Posterior cingulate gyrus (tissue), 11 donors: ENCODE measurements at regions not wholly inside any gene's neighbourhood (a gene's known extent, or its start where the extent isn't known, plus 50 kb on each side); places are given as distances from the start of the nearest gene placed in this dataset.

Experiments used
- DNase-seq, 10 donors: peaks; one replicate each; pipeline versions ENCODE4 v3.0.0 to v3.0.0-alpha.2; 2020 to 2021; ENCODE audit warnings: mixed read lengths in 3 of 10
- intact Hi-C: fragments of 100-400 bp; cut with DNase I; formaldehyde crosslinking; loops from one replicate; pipeline ENCODE4 v1.15.1; 2023

DNA sequence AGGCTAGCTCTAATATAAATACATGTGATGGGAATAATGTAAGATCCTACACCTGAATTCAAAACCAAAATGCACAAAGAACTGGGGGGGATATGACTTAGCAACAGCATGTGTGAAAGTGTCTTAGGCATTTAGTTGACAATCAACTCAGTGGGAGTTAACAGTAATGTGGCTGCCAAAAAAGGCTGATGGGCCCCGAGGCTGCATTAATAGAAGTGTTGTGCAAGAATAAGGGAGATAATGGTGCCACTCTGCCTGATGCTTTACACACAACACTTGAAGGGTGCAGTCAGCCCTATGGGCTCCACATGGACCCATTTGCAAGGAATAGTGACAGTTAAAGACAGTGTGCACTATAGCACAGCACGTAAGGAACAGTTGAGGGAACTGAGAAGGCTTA is 649.4 kb upstream of the ZEB2 start:
- intact Hi-C loops: no loop called here
- no peak for DNase-seq

DNA sequence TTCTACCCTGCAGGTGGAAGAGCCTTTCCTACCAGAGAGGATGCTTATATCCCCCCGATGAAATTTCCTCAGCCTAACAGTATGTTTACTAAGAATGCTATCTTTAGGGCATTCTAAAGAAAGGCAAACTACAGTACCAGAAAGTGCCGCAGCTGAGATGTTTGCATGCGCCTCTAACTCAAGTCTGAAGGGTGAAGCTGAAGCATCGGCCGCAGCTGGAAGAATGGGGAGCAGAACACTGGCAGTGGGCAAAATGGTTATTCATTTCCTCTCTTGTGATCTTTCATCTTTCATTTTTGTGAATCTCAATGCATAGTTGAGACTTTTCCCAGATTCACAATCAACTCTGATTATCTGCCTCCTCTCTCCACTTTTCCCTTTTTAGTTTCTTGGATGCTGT is 648.2 kb upstream of the ZEB2 start:
- intact Hi-C loops: no loop called here
- peak in 6 of 10 donors; percentile 22 to 84 (median 54) for DNase-seq

DNA sequence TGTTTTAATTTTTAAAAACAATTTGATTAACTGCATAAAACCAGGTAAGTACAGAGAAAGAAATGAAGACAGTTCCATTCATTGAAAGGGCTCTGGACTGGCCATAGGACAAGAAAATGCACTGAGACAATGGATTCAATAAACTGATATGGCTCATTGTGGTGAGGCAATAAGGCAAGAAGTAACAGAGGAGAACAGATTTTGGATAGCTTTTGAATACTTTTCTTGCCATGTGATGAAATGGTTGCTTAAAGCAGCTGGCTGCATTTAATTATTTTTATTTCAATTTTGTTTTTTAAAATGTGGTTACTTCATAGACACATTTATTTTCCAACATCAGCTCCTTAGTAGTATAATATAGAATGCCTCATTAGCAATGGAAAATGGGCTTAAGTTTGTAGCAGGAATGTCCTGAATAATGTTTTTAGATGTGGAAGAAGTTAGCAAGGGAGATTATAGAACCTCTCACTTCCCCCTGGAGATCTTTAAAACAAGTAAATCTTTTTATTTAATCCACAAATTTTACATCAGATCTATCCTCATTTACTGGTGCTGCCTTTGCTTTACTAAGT is 646.9 kb upstream of the ZEB2 start:
- DNase-seq: no peak
- intact Hi-C loops: no loop called here

DNA sequence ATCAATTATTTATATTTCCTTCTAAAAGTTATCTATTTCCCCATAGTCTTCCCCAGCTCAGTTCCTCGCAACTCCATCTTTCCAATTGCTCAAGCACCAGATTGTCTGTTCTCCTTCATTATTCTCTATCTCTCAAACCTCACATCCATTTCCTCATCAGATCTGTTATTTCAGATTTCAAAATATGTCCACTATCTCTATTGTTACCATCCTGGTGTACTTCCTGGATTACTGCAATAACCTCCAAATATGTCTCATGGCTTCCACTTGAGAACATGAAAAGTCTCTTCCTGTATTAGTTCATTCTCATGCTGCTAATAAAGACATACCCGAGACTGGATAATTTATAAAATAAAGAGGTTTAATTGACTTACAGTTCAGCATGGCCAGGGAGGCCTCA is 641.7 kb upstream of the ZEB2 start:
- DNase-seq: no peak
- intact Hi-C loops: no loop called here

DNA sequence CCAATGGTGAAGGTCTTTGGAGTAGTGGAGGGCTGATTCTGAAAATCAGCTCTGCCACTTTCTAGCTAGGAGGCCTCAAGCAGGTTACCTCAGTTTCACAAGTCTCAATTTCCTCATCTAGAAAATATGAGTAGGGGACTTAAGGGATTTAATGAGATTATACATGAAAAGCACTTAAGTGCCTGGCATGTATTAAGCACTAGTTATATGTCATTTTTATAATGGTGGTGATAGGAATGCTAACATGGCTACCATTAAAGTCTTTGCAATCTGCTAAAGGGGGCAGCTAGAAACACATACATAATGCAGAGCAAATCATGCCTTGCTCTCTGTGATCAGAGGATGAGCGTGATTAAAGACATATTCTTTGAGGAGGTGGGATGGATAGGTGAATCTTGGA is 640.9 kb upstream of the ZEB2 start:
- no peak for DNase-seq
- intact Hi-C loops: no loop called here

DNA sequence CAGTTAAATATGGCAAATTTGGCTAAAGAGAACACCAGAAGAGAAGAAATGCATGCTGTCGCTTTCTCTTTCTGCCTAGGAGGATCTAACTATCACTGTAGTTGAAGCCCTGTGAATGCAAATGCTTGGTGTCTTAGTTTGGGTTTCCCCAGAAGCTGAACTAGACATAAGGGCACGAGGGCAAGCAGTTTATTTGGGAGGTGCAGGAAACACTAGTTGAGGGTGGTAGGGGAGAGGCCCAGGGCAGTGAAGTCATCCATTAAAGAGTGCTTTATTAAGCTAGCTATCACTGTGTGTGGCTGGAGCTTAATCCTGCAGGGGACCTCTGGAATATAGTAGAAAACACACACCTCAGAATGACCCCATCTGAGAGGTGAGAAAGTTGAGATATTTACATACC is 639.8 kb upstream of the ZEB2 start:
- no peak for DNase-seq
- intact Hi-C loops: no loop called here

DNA sequence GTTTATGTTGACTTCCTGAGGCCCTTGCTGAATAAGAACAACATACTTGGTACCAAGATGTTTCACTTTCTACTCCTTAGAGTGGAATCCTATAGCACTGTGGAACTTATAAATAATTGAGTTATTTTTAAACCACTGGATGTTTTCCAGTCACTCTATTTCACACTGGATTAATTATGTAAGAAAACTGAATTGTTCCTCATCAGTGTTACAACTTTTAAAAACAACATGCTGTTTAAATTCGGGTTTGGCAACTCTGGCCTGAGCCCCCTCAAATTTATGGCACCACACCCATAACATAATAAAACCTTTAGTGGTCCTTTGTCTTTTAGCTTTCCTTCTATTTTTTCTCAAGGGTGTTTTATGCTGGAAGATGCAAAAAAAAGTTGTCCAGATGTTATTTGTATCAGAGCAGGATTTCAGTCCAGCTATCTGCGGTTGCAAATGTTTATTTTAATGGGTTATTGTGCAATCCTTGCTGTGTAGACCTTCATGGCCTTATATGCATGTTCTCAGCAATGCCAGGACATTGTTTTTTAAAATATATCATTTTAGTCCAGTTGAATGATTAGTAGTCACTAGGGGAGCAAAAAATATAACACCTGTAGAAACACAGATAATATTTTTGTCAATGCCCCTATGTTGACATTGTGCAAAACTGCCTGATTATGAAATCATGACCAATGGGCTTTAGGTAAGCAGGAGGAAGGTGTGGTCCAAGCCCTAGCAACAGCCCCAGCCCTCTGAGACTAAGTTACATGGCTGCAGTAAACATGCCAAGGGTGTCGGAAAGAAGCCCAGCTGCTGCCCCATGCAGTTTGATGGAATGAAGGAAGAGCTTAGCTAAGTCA is 638.0 kb upstream of the ZEB2 start:
- intact Hi-C loops: no loop called here
- peak in 2 of 10 donors; percentile 42 to 53 for DNase-seq

DNA sequence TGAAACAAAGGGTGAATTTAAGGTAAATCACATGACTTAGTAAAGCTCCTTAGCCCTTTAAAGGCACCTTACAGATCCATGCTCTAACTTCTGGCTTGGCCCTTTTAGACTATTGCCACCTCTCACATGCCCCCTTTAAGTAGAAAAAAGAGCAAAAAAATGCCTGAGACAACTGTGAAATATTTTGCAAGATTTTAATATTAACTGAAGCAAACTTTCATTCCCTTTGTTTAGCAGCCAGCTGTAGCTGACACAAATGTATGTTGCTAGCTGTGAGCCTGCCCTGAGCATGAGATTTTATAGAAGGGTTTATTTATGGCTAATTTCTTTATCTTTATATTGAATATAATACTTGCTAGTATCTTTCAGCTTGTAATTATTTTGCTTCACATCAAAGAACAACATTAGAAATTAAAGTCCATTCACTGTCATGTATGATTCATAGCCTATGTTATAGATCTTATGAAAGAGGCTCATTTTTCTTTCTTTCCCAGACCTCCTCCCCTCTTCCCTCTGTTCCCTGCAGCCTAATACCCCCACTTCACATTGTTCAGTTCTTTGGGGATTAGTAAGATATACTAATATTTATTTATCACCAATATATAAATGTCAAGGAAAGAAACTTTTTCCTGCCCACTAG is 637.2 kb upstream of the ZEB2 start:
- no peak for DNase-seq
- intact Hi-C loops: no loop called here

DNA sequence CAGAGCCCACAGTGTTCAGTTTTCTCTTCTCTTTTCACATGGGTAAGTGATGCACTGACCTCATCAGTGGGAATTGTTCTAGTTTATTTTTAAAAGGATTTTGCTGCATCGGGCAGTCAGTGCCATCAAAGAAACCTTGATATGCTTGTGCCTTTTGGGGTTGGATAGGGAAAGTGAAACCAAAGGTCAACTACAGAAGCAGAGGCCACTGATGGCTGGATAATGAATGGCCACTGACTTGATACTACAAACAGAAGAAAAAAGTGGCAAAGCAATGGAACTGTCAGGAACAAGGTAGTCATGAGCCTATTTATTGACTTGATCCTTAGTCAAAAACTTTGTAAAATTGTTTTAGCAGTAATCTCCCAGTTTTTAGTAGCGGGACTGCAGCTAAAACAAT is 636.3 kb upstream of the ZEB2 start:
- intact Hi-C loops: no loop called here
- DNase-seq: no peak

DNA sequence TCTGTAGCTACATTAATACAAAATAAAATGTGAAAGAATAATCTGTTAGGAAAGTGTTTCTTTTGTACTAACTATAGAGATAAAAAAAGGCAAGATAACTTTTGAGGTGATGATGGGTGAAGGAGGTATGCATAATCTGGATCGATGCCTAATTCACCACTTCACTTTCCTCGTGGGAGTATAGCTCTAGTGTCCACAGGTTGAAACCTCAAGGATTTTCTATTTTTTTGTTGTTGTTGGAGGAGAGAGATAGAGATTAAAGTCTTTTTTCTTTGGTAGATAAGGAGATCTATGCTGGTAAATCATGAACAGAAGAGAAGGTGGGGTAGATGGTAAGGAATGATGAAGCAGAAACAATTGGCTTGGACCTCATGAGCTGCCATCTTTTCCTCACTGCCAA is 635.3 kb upstream of the ZEB2 start:
- DNase-seq: no peak
- intact Hi-C loops: no loop called here

DNA sequence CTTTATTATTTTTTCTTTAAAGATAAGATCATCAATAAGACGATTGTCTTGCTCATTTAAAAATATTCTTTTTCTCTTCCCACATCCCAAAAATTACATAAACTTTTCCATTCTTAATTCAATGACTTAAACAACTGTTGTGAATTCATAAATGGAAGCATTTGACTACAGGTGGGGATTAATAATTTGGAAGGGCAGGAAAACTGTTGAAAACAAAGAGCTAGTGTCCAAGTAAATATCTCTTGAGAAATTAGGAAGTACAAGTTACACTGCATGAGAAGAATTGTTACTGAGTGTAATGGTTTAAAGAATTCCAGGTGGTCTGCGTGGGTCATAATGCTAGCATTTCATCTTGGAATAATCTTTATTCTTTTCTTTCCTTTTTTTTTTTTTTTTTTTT is 634.8 kb upstream of the ZEB2 start:
- intact Hi-C loops: no loop called here
- DNase-seq: no peak

DNA sequence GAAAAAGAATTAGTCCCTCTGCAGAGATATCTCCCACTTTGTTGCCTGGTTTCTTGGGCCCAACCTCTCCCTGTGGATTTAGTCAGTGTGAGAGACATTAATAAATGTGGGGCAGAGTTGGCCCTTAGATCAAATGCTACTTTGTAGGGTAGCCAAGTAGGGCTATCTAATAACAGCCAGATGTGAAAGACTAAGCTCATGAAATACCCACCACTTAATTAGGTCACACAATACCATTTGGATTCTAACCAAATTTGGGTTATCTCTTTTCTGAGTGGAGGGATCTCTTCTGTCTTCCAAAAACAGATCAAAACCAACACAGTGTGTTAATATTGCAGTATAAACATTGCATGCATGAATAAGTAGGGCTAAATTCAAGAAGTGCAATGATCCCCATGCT is 626.8 kb upstream of the ZEB2 start:
- intact Hi-C loops: no loop called here

DNA sequence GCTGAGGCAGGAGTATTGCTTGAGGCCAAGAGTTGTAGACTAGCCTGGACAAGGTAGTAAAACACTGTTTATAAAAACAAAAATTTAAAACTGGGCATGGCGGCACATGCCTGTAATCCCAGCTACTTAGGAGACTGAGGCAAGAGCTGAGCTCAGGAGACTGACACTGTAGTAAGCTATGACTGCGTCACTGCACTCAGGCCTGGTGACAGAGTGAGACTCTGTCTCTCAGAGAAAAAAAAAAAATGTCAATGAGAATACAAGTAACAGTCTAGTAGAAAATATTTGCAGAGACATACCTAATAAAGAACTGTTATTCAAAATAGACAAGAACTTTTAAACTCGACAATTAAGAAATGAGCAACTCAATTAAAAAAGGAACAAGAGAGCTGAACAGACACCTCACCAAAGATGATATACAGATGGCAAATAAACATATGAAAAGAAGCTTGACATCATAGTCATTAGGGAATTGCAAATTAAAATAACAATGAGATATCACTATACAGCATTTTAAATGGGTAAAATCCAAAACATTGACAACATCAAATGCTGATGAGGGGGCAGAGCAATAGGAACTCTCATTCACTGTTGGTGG is 624.3 kb upstream of the ZEB2 start:
- intact Hi-C loops: no loop called here
- DNase-seq: peak in 1 of 10 donors; percentile 31

More for the DNA sequence above, 626.8 kb upstream of the ZEB2 start:
- no peak for DNase-seq

DNA sequence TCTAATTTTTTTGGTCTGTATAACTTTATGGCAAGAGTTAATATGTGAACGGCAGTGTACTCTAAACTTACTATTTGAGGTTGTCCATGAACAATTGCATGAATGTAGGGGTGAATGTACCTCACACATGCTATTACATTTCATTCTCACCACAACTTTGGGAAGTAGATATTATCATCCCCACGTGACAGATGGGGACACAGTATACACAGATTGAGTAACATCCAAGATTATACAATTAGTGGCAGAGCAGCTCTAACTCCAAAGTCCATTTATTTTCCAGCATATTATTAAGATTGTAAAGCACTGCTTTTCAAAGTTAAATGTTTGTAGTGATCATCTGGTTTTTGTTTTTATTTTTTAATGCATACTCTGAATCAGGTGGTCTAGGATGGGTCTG is 622.1 kb upstream of the ZEB2 start:
- DNase-seq: no peak
- intact Hi-C loops: no loop called here

DNA sequence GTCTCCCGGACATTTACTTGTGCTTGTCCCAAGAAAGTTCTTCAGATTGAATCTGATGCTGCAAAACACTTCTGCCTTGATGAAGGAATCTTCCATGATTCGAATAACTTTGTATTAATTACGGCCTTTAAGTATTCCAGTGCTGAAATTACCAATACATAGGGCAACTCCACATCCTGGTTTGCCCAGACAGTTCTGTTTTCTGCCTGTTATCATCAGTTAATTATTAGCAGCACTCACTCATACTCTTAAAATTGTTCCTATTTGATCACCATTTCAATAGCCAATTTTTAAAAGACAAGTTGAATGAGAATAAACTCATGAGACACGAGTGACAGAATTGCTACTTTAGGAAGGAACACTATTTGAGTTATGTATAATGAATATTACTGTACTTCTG is 620.7 kb upstream of the ZEB2 start:
- intact Hi-C loops: no loop called here
- no peak for DNase-seq

DNA sequence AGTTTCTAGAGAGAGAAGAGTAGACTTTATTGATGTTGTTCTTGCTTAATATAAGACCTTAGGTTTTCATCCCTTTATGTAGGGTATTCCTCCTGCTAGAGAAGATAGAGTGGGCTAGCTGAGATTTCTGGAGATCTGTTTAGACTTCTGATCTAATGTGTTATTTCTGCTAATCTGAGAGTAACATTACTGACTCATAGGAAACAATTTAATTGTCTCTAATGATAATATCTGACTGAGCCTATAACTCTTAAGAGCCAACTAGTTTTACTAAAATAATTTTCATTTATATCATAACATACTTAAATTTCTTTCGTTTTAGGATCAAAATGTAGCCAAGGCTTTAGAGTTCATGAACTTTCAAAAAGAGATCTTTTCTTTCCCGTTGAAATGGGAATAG is 618.7 kb upstream of the ZEB2 start:
- DNase-seq: no peak
- intact Hi-C loops: no loop called here

DNA sequence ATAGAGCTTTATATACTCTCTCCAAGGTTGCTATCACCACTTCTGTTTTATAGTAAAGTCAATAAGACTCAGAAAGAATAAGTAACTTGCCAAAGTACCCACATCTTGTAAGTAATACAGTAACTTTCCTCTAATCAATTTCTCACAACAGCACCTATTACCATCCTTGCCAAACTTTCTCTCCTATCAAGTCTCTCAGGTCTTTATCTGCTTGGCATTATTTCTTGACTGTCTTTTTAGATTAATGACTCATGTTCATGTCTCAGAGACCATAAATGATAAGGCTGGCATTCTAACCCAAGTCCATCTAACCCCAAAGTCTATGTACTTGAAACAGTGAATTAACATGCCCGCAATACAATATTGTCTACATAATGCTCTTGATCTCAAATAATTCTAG is 618.0 kb upstream of the ZEB2 start:
- no peak for DNase-seq
- intact Hi-C loops: no loop called here

DNA sequence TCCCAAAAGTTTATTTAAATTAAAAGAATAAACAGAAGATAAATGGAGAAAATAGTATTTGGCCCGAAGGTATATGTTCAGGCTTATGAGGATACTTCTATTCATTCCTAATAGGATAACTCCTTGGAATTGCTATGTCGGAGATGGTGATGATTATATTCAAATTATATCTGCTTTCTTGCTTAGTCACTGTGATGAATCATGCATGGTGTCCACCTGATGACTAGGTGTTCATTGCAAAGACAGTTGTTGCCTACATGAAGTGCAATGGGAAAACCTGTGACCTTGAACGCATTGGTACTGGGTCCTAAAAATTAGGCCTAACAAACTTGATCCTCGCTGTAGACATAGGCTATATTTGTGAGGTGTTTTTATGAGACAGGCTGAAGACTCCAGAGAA is 617.3 kb upstream of the ZEB2 start:
- DNase-seq: no peak
- intact Hi-C loops: no loop called here

DNA sequence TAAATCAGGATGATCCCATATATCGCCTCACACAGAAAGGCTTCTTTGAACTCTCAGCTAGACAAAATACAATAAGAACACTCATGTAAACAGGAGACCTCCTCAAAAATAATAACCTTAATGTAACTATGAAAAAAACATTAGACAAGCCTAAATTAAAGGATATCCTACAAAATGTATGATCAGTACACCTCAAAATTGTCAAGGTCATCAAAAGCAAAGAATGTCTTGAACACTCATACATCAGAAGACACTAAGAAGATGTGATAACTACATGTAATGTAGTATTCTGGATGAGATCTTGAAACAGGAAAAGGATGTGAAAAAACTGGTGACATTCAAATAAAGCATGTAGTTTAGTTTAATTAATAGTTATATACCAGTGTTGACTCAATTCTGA is 616.8 kb upstream of the ZEB2 start:
- DNase-seq: no peak
- intact Hi-C loops: no loop called here

DNA sequence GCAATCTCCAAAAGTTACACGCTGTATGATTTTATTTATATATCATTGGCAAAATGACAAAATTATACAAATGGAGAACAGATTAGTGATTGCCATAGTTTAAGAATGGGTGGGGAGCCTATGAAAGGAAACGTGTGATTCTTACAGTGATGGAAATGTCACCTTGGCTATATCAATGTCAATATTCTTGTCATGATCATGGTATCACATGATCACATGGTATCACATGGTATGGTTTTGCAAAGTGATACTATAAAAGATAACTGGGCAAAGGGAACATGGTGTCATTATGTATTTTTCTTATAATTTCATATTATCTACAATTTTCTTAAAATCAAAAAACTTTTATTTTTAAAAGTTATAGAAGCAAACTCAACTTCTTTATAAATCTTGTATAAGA is 606.2 kb upstream of the ZEB2 start:
- intact Hi-C loops: no loop called here
- no peak for DNase-seq

DNA sequence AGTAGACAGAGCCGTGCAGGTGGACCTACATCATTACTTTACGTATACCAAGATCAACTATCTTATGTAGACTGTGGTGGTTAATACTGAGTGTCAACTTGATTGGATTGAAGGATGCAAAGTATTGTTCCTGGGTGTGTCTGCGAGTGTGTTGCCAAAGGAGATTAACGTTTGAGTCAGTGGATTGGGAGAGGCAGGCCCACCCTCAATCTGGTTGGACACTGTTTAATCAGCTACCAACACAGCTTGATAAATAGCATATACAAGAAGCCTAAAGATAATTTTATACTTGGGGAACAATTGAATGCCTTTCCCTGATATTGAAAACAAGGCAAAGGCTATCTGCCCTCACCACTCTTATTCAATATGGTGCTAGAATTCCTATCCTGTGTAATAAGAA is 604.2 kb upstream of the ZEB2 start:
- intact Hi-C loops: no loop called here
- DNase-seq: no peak

DNA sequence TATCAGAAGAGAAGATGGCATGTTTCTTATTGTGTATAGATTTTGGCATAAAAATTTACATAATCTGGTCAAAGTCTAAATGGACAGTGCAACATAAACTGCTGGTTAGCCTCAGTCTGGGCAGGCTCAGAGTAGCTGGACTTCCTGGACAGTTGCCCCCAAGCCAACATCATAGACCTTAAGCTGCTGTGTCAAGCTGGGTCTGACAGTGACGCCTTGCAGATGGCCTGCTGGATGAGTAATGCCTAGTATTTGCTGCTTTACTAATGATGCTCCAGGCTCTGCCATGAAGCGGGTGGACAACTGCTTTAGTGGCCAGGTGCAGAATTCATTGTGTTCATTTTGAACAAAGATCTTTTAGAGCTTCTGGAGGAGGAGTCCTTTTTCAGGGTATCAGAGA is 603.7 kb upstream of the ZEB2 start:
- intact Hi-C loops: no loop called here
- no peak for DNase-seq
